Tibial nerve (tissue), 4 donors: ENCODE measurements at regions not wholly inside any gene's neighbourhood (a gene's known extent, or its start where the extent isn't known, plus 50 kb on each side); places are given as distances from the start of the nearest gene placed in this dataset.

Source experiments
- DNase-seq, 2 donors: peaks; one replicate each; pipeline ENCODE4 v3.0.0-alpha.2; 2019; ENCODE audit warnings: low spot score in 2 of 2
- H3K27ac ChIP-seq, 4 donors: fragments of 200-600 bp; sonication (generic) in 3 of 4; one replicate each; pipeline ENCODE4 v1.5.1; 2017 to 2019; ENCODE audit warnings: mild to moderate bottlenecking in 1 of 4
- H3K27me3 ChIP-seq, 2 donors: fragments of 200-600 bp; sonication (generic) in 1 of 2; one replicate each; pipeline versions ENCODE4 v1.5.1 to v1.6.0; 2017 to 2019
- H3K36me3 ChIP-seq, 3 donors: fragments of 200-600 bp; sonication (generic); one replicate each; pipeline ENCODE4 v1.5.1; 2018 to 2019
- H3K4me1 ChIP-seq, 4 donors: fragments of 200-600 bp; sonication (generic) in 3 of 4; one replicate each; pipeline ENCODE4 v1.5.1; 2017 to 2019
- H3K4me3 ChIP-seq, 4 donors: fragments of 200-600 bp; sonication (generic) in 3 of 4; one replicate each; pipeline ENCODE4 v1.5.1; 2017 to 2019; ENCODE audit warnings: mild to moderate bottlenecking in 1 of 4, moderate library complexity in 1 of 4
- H3K9me3 ChIP-seq, 4 donors: fragments of 200-600 bp; sonication (generic) in 3 of 4; one replicate each; pipeline ENCODE4 v1.5.1; 2017 to 2019
- CTCF ChIP-seq, 5 experiments: fragments of 200-600 bp in 3 of 5; fragments of 450-650 bp in 2 of 5; sonication (generic) in 3 of 5; IDR thresholded peaks; one replicate each; pipeline ENCODE4 v1.5.1; 2016 to 2019; ENCODE audit warnings: antibody characterized with exemption in 5 of 5, mild to moderate bottlenecking in 3 of 5, moderate library complexity in 2 of 5
- EP300 ChIP-seq, 2 donors: sonication (generic); formaldehyde crosslinking; IDR thresholded peaks; one replicate each; pipeline ENCODE4 v1.6.1; 2017; ENCODE audit warnings: antibody characterized with exemption in 2 of 2, mild to moderate bottlenecking in 1 of 2
- POLR2A ChIP-seq, 2 donors: fragments of 450-650 bp; IDR thresholded peaks; one replicate each; pipeline ENCODE4 v1.6.1; 2017; ENCODE audit warnings: antibody characterized with exemption in 2 of 2, mild to moderate bottlenecking in 2 of 2, moderate library complexity in 2 of 2
- WGBS, 2 donors: methylation state at CpG; one replicate each; pipeline ENCODE4 v1.1.5; 2018; 5-methylcytosine and 5-hydroxymethylcytosine counted together

- Histone ChIP-seq H3K4me1 (no peaks in the 10 kb centered on the region), H3K36me3 (no peaks in the 10 kb centered on the region), H3K9me3 (no peaks in the 10 kb centered on the region), H3K27me3 (no peaks in the 10 kb centered on the region), H3K27ac (no peak overlapping the region), H3K4me3 (no peak overlapping the region)
- no peak for DNase-seq
- TF ChIP-seq CTCF (IDR thresholded peaks at IDR 0.05) (no peak), EP300 (IDR thresholded peaks at IDR 0.05) (no peak), POLR2A (IDR thresholded peaks at IDR 0.05) (no peak)
- WGBS, 2 donors: 79 to 80% methylated on average over 16 of the region's 16 CpGs
Observed at GRCh38 chr13:99724633-99725517, 223.6 kb downstream of the TM9SF2 start.

GRCh38 chr13:99723878-99724277 is 222.6 kb downstream of the TM9SF2 start:
- Histone ChIP-seq H3K27ac (no peak overlapping the region), H3K4me1 (no peaks in the 10 kb centered on the region), H3K27me3 (no peaks in the 10 kb centered on the region), H3K4me3 (no peak overlapping the region), H3K36me3 (no peaks in the 10 kb centered on the region), H3K9me3 (no peaks in the 10 kb centered on the region)
- no peak for TF ChIP-seq CTCF (IDR thresholded peaks at IDR 0.05)
- no peak for TF ChIP-seq EP300 (IDR thresholded peaks at IDR 0.05)
- TF ChIP-seq POLR2A (IDR thresholded peaks at IDR 0.05): no peak
- no peak for DNase-seq
- 82 to 87% methylated on average over 3 of the region's 3 CpGs for WGBS, 2 donors

GRCh38 chr13:99722931-99723330 is 221.7 kb downstream of the TM9SF2 start:
- no peak for DNase-seq
- H3K27me3 ChIP-seq: no peaks in the 10 kb centered on the region
- no peaks in the 10 kb centered on the region for H3K36me3 ChIP-seq
- TF ChIP-seq CTCF (IDR thresholded peaks at IDR 0.05): no peak
- TF ChIP-seq EP300 (IDR thresholded peaks at IDR 0.05): no peak
- TF ChIP-seq POLR2A (IDR thresholded peaks at IDR 0.05): no peak
- H3K4me3 ChIP-seq: no peak overlapping the region
- WGBS, 2 donors: 67 to 68% methylated on average over 7 of the region's 7 CpGs
- no peaks in the 10 kb centered on the region for H3K9me3 ChIP-seq
- H3K27ac ChIP-seq: no peak overlapping the region
- no peaks in the 10 kb centered on the region for H3K4me1 ChIP-seq

- Histone ChIP-seq H3K9me3 (no peaks in the 10 kb centered on the region), H3K4me1 (no peaks in the 10 kb centered on the region), H3K4me3 (no peak overlapping the region), H3K27ac (no peak overlapping the region), H3K36me3 (no peaks in the 10 kb centered on the region), H3K27me3 (no peaks in the 10 kb centered on the region)
- no peak for DNase-seq
- 67 to 71% methylated on average over 3 of the region's 3 CpGs for WGBS, 2 donors
- TF ChIP-seq POLR2A (IDR thresholded peaks at IDR 0.05): no peak
- no peak for TF ChIP-seq CTCF (IDR thresholded peaks at IDR 0.05)
- TF ChIP-seq EP300 (IDR thresholded peaks at IDR 0.05): no peak
Observed at GRCh38 chr13:99722338-99722818, 221.1 kb downstream of the TM9SF2 start.

- no peak overlapping the region for H3K4me3 ChIP-seq
- 72 to 75% methylated on average over 4 of the region's 4 CpGs for WGBS, 2 donors
Observed at GRCh38 chr13:99721606-99722337, 220.5 kb downstream of the TM9SF2 start.

More at GRCh38 chr13:99721606-99722337, 220.5 kb downstream of the TM9SF2 start:
- TF ChIP-seq CTCF (IDR thresholded peaks at IDR 0.05): no peak
- Histone ChIP-seq H3K27ac (no peak overlapping the region), H3K4me1 (no peaks in the 10 kb centered on the region), H3K9me3 (no peaks in the 10 kb centered on the region), H3K36me3 (no peaks in the 10 kb centered on the region), H3K27me3 (no peaks in the 10 kb centered on the region)
- no peak for DNase-seq
